GM18870 (cell line): ENCODE measurements at regions not wholly inside any gene's neighbourhood (a gene's known extent, or its start where the extent isn't known, plus 50 kb on each side); places are given as distances from the start of the nearest gene placed in this dataset.

ENCODE experiments used
- ATAC-seq: cut with Tn5 transposase; IDR thresholded peaks from one replicate; pipeline ENCODE4 v1.9.1; 2021; ENCODE audit warnings: moderate library complexity; ENCODE audit not compliant: unreplicated experiment

DNA sequence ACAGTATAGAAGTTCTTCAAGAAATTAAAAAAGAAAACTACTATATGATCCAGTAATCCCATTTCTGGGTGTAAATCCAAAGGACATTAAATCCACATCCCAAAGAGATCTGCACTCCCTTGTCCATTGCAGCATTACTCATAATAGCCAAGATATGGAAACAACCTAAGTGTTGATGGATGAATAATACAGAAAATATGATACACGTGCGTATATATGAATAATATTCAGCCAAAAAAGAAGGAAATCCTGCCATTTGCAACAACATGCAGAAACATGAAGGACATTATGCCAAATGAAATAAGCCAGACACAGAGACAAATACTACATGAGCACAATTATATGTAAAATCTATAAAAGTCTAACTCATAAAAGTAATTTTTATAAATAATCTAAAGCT is 306.3 kb upstream of the ANO3 start:
- ATAC-seq = no peak

DNA sequence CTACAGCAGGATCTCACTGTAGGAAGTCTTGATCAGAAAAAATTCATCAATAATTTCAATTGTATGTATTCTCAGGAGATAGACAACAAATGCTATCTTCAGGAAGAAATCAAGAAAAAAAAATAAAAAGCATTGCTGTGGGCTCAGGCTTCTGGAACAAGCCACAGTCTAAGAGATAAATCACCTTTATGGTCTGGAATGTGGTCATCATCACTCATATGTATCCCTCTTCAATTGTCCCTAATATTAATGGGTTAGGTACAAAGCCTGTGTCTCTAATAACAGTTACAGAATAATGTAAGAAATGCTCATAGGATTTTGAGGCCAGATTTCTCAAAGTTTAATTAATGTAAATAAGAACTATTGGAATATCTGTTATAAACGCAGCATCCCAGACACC is 305.9 kb upstream of the ANO3 start:
- ATAC-seq = no peak

DNA sequence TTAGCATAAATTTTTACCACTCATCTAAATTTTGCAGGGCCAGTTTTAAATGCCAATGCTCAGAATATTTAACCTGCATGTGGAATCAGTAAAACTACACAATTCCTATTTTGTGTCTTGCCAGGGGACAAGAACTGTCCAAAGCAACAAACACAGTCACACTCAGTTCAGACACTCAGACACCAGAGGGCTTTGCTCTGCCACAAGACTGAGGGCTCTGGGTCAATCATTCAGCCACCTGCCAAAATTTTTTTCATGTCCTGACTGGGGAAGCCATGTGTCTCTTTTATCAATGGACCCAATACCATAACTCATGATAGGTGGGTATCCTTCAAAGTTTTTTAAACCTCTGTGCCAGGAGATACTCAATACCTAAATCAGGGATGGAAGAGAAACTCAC is 304.0 kb upstream of the ANO3 start:
- ATAC-seq = peak; percentile 33

DNA sequence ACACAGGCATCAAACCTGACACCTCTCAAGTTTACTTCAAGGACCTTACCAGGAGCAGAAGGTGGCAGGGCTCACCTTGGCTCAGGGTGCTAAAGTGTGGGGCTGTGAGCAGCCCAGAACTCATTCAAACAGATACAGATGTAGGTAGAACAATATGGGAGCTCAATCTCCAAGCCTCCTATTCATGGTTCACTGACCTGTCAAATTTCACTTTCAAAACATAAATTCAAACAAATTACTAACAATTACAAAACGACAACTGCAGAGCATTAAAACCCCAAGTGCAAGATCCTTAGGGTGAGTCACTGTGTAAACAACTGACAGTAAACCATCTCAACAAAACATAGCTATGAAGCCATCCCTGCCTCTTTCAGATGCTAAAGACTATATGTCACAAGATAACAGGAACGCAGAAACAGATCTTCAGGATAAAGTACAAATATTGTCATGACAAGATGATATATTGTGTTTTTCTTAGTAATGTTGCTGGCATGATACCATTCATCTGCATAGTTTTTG is 303.5 kb upstream of the ANO3 start:
- ATAC-seq = peak; percentile 42

DNA sequence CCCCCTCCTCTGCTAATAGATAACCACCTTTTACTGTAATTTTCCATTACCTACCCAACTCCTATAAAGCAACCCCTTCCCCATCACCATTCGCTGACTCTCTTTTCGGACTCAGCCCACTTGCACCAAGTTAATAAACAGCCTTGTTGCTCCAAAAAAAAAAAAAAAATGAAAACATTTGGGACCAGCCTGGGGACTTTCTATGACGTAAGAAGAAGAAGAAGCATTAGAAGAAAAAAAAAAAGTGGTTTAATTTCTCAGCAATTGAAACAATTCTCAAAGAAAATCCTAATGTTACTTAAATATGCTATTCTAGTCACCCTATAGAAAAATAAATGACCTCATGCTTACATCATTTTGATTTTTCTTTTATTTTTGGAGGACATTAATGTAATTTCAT is 301.5 kb upstream of the ANO3 start:
- no peak for ATAC-seq

DNA sequence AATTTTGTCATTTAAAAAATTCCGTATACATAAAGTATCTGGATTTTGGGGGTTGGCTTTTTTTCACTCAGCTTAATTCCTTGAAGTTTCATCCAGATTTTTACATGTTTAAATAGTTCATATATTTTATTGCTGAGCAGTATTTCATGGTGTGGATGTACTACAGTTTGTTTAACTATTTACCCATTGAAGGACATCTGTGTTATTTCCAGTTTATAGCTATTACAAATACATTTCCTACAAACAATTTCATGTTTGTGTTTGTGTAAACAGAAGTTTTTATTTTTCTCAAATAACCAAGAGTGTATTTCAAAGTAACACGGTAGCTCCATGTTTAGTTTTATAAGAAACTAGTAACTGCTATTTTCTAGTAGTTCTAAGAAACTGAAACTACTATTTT is 299.7 kb upstream of the ANO3 start:
- no peak for ATAC-seq

DNA sequence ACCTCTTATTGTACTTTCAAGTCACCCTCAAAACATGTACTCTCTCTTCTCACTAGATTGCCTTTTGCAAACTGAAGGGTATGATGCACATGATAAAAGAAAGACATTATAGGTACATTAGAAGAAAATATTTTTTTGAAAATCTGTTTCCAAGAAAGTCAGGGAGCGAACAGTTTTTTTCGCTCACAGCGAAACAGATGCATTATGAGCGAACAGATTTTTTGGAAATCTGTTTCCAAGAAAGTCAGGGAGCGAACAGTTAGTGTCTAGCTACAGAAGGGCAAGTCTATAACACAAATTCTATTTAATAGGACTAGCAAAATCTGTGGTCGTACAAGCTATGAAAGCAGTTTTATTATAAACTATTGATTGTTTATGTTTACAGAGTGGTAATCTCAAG is 296.2 kb upstream of the ANO3 start:
- ATAC-seq = no peak

DNA sequence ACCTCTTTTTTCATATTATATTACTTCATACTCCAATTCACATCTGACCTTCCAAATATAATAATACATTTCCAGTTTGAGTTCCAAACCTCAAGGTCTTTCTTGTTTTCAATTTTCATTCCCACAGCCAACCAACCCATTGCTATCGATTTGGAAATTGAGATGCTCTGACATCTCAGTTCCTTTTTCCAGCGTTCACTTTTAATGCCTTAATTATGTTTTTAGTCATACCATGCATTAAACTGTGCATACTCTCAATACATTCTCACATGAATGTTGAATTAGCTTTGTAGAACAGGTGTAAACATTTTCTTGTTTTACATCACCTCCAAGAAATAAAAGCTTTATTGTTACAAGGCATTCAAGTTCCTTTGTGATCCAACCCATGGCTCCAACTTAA is 294.2 kb upstream of the ANO3 start:
- ATAC-seq = peak; percentile 62

DNA sequence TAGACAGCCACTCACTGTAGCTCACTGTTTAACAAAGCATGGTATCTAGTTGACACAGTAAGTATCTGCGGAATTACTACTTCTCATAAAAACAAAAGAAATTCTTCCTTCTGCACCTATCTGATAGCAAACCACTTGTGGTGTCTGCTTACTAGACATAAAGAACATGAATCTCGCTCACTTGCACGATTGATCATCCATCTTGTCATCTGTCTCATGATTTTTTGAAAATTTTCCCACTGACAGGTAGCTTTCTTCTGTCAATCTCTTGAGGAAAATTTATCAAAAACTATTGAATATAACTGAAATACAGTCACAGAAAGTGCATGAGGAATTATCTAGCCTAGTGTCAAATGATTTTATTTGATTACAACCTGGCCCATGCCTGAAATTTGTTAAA is 291.6 kb upstream of the ANO3 start:
- ATAC-seq = no peak

DNA sequence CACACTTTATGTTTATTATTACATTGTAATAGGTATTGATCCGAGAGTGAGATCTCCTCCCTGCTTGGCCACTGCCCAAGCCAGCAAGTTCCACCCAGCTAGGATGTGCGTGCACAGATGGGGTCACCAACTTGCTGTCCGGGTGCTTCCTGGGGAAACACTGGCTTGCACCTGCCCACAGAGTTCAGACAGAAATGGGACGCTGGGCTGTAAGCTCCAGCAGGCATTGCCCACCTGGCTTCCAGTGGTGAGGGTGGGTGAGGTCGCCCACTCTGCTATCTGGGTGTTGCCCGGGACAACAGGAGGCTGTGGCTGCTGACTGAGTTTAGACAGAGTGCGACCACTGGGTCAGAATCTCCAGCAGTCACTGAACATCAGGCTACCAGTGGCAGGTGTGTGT is 289.8 kb upstream of the ANO3 start:
- ATAC-seq = no peak

DNA sequence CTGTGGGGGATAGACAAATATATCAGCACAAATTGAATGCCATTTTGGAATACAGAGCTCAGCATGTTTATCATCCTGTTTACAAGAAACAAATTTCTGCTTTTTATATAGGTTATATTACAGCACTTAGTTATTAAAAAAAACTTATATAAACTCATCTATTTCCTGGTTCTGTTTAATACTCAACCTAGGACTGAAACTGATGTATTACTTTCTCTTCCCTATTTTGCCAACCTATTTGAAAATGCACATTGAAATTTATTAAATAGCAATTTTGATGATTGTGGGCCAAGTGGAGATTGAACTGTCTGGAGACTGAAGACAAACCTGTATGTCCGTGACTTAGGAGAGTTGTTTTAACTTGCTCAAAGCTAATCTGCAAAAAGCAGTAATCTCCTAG is 288.3 kb upstream of the ANO3 start:
- peak; percentile 82 for ATAC-seq

DNA sequence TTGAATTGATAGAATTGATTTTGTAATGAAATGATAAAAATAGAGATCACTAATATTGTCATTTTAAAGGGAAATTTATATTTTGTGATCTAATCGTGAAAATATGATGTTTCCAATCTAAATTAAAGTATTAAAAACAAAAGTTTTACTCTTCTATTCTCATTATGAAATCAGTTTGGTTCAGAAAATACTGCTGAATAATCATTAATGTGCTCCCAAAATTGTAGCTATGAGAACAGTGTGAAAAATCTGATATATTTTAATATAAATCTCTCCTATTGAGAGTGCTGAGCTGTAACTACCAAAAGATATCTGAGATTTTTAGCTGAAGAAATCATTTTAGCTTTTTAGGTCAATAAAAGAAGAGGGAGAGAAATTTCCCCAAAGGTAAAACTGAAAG is 287.5 kb upstream of the ANO3 start:
- ATAC-seq = no peak

DNA sequence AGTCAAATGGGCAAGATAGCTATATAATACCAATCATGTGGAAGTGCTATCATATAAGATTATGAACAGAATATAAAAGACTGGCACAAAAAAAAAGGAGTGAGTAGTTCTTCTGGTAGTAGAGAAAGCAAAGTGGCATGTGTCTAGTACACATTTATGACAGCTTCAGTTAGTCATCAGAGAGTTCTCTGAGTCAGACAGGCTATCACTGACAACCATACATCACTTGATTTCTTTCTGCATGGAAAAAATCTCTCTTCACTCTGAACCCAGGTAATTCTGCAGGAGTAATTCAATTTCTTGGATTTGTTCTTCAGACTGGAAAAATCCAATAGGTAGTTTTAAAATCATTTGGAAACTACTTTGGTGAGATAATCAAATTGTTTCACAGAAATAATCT is 286.8 kb upstream of the ANO3 start:
- ATAC-seq = no peak

DNA sequence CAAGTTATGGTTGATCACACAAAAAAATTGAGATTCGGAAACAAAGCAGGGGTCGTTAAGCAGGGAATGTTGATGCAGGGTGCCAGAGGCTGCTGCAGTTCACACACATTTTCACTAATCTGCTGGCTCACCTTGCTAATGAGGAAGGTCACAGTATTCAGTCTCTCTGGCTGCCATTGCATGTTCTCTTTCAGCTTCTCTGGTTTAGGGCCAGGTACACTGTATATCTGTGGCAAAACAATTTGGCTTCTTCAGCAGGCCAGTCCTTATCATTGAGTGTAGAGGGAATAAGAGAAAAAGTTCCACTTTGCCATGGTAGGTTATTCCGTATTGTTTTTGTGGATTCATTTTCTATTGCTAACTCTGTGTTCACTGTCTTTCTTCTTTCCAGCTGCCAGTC is 283.7 kb upstream of the ANO3 start:
- no peak for ATAC-seq

DNA sequence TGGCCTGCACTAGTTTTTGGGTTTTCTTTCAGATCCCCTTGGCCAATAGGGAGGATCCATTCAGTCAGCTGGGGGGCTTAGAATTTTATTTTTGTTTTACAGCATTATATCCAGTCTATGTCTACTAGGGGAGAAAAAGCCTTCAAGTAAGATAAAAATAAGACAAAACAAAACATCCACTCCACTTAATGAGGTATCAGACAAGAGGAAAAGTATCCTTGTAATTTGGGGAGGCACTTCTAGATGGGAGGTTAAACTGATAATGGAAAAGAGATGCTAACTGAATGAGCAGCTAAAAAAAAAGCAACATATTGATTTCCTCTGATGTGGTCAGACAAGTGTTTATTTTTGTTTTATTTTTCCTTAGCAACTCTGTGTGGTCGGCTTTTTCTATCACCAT is 278.0 kb upstream of the ANO3 start:
- no peak for ATAC-seq

DNA sequence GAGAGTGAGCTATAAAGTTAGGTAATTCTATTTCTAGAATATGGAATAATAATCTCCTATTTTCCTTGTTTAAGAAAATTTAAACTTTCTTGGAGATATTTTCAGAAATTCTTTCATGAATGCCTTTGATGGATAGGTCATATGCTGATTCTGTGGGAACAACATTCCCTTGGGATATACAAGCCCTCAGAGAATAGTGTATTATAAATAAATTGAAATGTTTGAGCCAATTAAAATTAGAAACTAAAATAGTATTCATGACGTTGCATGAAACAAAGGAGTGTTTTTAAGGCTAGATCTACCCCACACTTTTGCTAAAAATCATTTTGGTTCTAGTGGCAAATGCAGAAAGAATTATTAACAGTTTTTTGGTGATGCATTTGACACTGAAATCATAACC is 269.3 kb upstream of the ANO3 start:
- no peak for ATAC-seq

DNA sequence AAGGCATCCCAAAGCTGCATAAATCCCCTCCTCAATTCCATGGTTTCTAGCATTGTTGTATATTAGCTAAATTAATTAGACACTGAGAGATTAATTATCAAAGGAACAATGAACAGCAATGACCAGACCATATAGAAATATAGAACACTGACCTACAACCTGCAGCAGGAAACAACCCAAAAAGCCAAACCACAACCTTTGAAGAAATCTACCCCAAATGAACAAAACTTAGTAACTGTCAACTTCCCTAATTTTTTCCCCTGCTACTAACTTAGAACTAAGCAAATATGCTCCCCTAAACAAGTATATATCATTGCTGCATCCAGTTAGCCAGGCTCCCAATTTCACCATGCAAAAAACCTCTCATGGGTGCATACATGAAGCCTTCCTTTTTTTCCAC is 268.0 kb upstream of the ANO3 start:
- no peak for ATAC-seq

DNA sequence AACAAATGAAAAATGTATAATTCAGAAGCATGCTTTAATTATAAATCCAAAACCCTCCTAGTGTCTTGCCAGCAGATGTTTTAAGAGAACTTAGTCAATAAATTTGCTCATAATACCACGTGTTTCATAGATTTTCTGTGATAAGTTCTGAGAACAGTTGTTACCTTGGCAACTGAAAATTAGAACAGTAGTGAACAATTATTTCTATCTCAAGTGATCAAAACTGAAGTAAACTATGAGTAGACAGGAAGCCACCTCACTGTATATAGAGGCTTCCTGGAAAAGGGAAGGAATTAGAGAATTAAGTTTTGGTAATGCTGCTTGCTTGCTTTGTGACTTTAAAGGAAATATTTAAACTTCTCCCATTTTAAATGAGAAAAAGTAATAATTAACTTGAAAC is 266.0 kb upstream of the ANO3 start:
- no peak for ATAC-seq

DNA sequence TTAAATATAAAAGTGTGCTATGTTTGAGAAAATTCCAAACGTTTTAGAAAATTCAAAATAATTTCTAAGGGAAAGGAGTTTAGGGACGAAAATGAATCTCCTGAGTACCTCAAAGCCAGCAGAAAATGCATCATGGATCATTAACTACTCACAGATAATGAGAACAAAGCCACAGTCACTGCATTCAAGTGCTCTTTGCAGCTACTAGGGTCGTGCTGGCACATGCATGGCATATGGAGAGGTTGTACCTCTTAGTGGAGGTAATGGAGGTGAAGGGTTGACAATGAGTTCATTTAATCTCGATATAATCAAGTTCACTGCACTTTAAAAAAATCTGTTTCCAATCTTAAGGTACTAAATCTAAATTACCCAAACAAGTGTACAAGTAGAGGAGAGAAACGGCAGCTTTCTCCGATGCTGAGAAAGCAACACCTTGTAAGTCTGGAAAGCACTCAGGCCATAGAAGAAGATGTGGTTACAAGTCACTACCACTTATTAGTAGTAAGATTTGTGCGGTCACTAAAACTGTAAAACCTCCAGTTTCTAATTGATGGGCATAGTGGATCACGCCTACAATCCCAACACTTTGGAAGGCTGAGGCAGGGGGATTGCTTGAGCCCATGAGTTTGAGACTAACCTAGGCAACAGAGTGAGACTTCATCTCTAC is 261.1 kb upstream of the ANO3 start:
- no peak for ATAC-seq

DNA sequence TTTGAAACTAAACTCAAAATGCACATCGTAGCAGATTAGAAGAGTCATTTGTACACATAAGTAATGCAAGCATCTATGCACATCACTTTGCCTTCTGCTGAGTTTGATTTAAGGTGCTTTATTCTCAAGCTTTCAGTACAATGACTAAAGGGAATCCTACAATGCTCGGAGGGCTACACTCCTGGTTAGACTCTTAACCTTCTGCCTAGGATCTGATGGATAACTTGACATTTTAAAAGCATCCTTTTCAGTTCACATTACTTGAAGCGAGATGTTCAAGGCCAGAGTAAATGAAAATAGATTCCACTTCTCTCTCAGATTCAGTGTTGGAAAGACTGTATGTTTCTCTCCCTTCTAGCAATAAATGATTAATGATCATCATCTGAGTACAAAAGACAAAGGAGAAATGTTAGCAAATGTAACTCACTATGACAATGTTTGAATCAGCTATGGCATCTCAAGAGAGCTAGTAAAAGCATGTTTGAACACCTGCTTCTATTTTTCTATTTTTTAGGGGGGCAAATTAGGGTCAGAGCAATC is 259.2 kb upstream of the ANO3 start:
- no peak for ATAC-seq

DNA sequence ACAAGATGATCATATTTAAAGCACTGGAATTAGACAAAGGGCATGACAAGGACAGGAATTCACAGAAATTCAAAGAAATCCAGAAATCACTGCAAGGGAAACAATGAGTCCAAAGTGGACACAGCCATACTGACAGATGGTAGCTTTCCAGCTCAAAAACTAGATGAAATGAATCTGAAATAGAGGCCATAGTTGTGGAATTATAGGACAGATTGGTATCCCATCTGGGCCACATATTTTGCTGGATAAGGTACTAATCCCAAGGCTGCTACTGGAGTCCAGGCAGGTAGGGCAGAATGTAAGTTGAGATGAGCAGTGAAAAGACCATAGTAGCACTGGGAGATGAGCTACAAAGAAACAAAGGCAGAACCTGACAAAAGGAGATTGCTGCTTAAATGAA is 258.3 kb upstream of the ANO3 start:
- ATAC-seq = no peak

DNA sequence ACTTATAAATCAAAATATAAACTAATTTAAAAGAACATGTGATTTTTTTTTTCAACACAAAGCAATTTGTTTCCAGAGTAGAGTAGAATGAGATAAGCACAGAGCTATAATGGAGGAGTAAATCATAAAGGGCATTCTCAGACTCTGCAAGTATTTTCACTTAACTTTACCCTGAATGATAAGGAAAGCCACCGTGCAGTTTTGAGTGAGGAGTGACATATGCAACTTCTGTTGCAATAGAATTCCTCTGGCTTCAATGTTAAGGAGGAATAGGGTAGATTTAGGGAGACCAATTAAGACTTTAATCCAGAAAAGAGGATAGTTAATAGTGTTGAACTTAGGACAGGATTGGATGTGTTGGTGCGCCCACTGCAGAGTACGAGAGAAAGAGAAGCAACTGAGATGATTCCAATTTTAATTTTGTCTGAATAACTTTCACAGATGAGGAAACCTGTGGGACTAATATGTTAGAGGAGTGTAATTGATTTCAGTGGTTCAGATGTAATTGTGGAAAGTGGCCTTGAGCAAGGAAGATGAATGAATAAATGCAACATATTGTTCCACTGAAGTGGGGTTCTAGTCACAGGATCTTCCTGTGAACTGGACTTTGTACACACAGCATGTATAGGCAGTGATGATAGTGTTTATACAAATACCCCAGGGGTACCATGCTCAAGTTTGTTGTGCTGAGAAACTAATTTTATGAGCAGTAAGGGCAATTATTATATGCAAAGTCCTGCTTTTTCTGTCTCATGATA is 255.5 kb upstream of the ANO3 start:
- no peak for ATAC-seq
